ENCODE measurements at regions not wholly inside any gene's neighbourhood (a gene's known extent, or its start where the extent isn't known, plus 50 kb on each side); places are given as distances from the start of the nearest gene placed in this dataset.
A peak's percentile ranks its signal among the peaks of the same experiment; 100 is the strongest.

GRCh38 chr3:151644986-151645385 is 88.7 kb upstream of the AADACL2 start:
- Histone ChIP-seq H3K9me3 (ENCODE audit: low read depth, low read length) (no peaks in the 10 kb centered on the region), H3K79me2 (ENCODE audit: insufficient read depth, low read length) (no peaks in the 10 kb centered on the region), H3K36me3 (ENCODE audit: insufficient read depth, low read length) (no peaks in the 10 kb centered on the region), H3K4me1 (ENCODE audit: insufficient read depth, low read length) (no peaks in the 10 kb centered on the region), H4K20me1 (ENCODE audit: insufficient read depth, low read length) (no peaks in the 10 kb centered on the region), H3K27me3 (ENCODE audit: insufficient read depth, low read length) (peaks cover 2% of the 10 kb centered on the region), H2AFZ (ENCODE audit: low read length) (no peak overlapping the region), H3K27ac (ENCODE audit: low read depth, low read length) (no peak overlapping the region), H3K4me2 (ENCODE audit: insufficient read depth, low read length) (no peak overlapping the region), H3K4me3 (ENCODE audit: insufficient read depth, low read length) (no peak overlapping the region)
- TF ChIP-seq CTCF (IDR thresholded peaks at IDR 0.05; ENCODE audit: extremely low read depth, low read depth, low read length), result no peak
- DNase-seq (ENCODE audit: insufficient read length, low spot score, missing footprints), result no peak

DNA sequence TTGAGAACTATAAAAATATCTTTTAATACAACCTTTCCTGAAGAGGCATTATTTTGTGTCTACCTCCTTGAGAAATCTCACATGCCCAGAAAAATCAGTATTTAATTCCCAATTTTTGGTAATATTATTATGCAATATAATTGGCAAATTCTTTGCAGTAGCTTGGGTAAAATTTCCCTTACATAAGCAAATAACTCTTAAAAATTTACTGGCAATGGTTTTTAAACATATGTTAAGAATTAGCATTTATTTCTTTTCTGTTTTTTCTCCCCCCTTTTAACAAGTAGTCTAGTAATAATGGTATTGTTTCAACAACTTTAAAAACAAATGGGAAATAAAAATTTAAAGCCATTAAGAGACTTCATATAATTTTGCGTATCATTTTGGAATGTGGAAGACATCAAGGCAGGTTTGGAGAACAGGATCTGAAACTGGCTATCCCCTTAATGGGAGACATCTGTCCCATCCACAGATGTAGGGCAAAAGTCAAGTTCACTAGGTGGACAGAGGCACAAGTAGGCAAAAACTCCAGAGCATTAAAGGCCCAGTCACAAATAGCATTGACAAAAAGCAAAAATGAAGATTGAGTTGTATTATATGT is 89.6 kb upstream of the AADACL2 start:
- TF ChIP-seq CTCF (IDR thresholded peaks at IDR 0.05; ENCODE audit: extremely low read depth, low read depth, low read length), result no peak
- no peak for DNase-seq (ENCODE audit: insufficient read length, low spot score, missing footprints)
- H3K36me3 ChIP-seq (ENCODE audit: insufficient read depth, low read length), result no peaks in the 10 kb centered on the region

GRCh38 chr3:151639418-151639740 is 94.3 kb upstream of the AADACL2 start:
- Histone ChIP-seq H3K79me2 (ENCODE audit: insufficient read depth, low read length) (no peaks in the 10 kb centered on the region), H3K36me3 (ENCODE audit: insufficient read depth, low read length) (no peaks in the 10 kb centered on the region), H4K20me1 (ENCODE audit: insufficient read depth, low read length) (no peaks in the 10 kb centered on the region), H3K27ac (ENCODE audit: low read depth, low read length) (no peak overlapping the region), H3K4me2 (ENCODE audit: insufficient read depth, low read length) (no peak overlapping the region), H3K4me3 (ENCODE audit: insufficient read depth, low read length) (no peak overlapping the region), H3K9me3 (ENCODE audit: low read depth, low read length) (no peaks in the 10 kb centered on the region), H2AFZ (ENCODE audit: low read length) (no peak overlapping the region), H3K27me3 (ENCODE audit: insufficient read depth, low read length) (no peaks in the 10 kb centered on the region), H3K4me1 (ENCODE audit: insufficient read depth, low read length) (no peaks in the 10 kb centered on the region)
- no peak for DNase-seq (ENCODE audit: insufficient read length, low spot score, missing footprints)
- no peak for TF ChIP-seq CTCF (IDR thresholded peaks at IDR 0.05; ENCODE audit: extremely low read depth, low read depth, low read length)

More for the DNA sequence above, 89.6 kb upstream of the AADACL2 start:
- Histone ChIP-seq H2AFZ (ENCODE audit: low read length) (no peak overlapping the region), H4K20me1 (ENCODE audit: insufficient read depth, low read length) (no peaks in the 10 kb centered on the region), H3K9me3 (ENCODE audit: low read depth, low read length) (no peaks in the 10 kb centered on the region), H3K27ac (ENCODE audit: low read depth, low read length) (no peak overlapping the region), H3K79me2 (ENCODE audit: insufficient read depth, low read length) (no peaks in the 10 kb centered on the region), H3K4me2 (ENCODE audit: insufficient read depth, low read length) (no peak overlapping the region), H3K27me3 (ENCODE audit: insufficient read depth, low read length) (no peaks in the 10 kb centered on the region), H3K4me1 (ENCODE audit: insufficient read depth, low read length) (no peaks in the 10 kb centered on the region), H3K4me3 (ENCODE audit: insufficient read depth, low read length) (no peak overlapping the region)

DNA sequence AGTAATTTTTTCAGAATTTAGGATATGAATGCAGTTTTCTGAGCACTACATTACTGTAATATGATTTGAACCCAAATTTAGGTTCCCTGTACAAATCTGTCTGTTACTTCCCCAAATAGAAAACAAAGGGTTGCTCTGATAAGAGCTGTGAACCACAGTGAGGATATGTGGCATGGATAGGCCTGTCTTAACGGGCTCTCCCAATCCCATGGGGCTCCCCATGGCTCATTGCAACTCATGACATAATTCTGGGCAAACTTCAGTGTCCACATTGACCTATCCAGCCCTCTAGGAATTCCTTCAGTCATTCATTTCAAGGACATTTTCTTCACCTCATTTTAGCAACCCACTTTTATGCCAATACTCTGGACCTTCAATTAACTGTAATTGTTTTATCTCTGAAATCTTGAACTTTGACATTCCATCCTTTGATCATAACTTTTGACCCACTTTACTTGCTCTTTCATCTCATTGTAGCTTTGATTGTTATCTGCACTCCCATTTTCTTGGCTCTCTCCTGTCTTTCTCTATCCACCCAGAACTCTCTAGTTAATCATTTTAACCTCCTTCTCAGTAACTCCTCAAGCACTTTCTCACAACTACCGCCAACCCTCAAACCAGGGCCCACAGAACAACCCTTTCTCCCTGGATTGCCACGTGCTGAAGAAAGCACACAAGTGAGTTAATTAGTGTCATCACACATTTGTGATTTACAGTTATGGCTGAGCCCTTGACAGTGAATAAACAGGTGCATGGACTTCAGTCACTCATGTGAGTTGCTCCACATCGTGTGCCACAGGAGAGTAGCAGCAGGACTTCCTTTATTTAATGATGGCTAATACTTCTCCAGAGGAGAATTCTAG is 94.9 kb upstream of the AADACL2 start:
- H3K27ac ChIP-seq (ENCODE audit: low read depth, low read length), result no peak overlapping the region

More for the DNA sequence above, 94.9 kb upstream of the AADACL2 start:
- H3K27me3 ChIP-seq (ENCODE audit: insufficient read depth, low read length), result no peaks in the 10 kb centered on the region
- H3K79me2 ChIP-seq (ENCODE audit: insufficient read depth, low read length), result no peaks in the 10 kb centered on the region
- H2AFZ ChIP-seq (ENCODE audit: low read length), result no peak overlapping the region
- no peak for TF ChIP-seq CTCF (IDR thresholded peaks at IDR 0.05; ENCODE audit: extremely low read depth, low read depth, low read length)
- no peak overlapping the region for H3K4me2 ChIP-seq (ENCODE audit: insufficient read depth, low read length)
- no peaks in the 10 kb centered on the region for H4K20me1 ChIP-seq (ENCODE audit: insufficient read depth, low read length)
- no peaks in the 10 kb centered on the region for H3K36me3 ChIP-seq (ENCODE audit: insufficient read depth, low read length)
- no peaks in the 10 kb centered on the region for H3K9me3 ChIP-seq (ENCODE audit: low read depth, low read length)
- DNase-seq (ENCODE audit: insufficient read length, low spot score, missing footprints), result peak; percentile 57
- H3K4me3 ChIP-seq (ENCODE audit: insufficient read depth, low read length), result no peak overlapping the region
- H3K4me1 ChIP-seq (ENCODE audit: insufficient read depth, low read length), result no peaks in the 10 kb centered on the region

Data from osteoblast (primary cell).